Subcutaneous abdominal adipose tissue (tissue), 5 donors: ENCODE measurements at regions not wholly inside any gene's neighbourhood (a gene's known extent, or its start where the extent isn't known, plus 50 kb on each side); places are given as distances from the start of the nearest gene placed in this dataset.

Source experiments
- H3K27ac ChIP-seq: one replicate; pipeline ENCODE4 v1.7.0; 2013; ENCODE audit warnings: low read depth, mild to moderate bottlenecking, inconsistent platforms, low read length, moderate library complexity
- H3K27me3 ChIP-seq, 5 donors: one replicate each; pipeline ENCODE4 v1.7.0; 2013; ENCODE audit warnings: low read length in 5 of 5, inconsistent platforms in 1 of 5; ENCODE audit not compliant: control insufficient read depth in 5 of 5, insufficient read depth in 4 of 5
- H3K36me3 ChIP-seq, 5 donors: one replicate each; pipeline ENCODE4 v1.7.0; 2013; ENCODE audit warnings: low read length in 5 of 5; ENCODE audit not compliant: control insufficient read depth in 5 of 5, insufficient read depth in 5 of 5
- H3K4me1 ChIP-seq, 5 donors: one replicate each; pipeline ENCODE4 v1.7.0; 2013; ENCODE audit warnings: low read length in 5 of 5, mild to moderate bottlenecking in 3 of 5, moderate library complexity in 1 of 5; ENCODE audit not compliant: control insufficient read depth in 5 of 5, insufficient read depth in 5 of 5
- H3K4me3 ChIP-seq, 5 donors: one replicate each; pipeline ENCODE4 v1.7.0; 2013; ENCODE audit warnings: low read length in 5 of 5, low read depth in 1 of 5
- H3K9ac ChIP-seq, 5 donors: one replicate each; pipeline ENCODE4 v1.7.0; 2013; ENCODE audit warnings: low read length in 5 of 5, mild to moderate bottlenecking in 4 of 5, moderate library complexity in 3 of 5
- H3K9me3 ChIP-seq, 5 donors: one replicate each; pipeline ENCODE4 v1.7.0; 2013; ENCODE audit warnings: low read length in 5 of 5; ENCODE audit not compliant: control insufficient read depth in 5 of 5
- donor health status: healthy.
- donor health status: healthy.
- donor health status: healthy.
- donor health status: healthy.
- donor health status: healthy.

DNA sequence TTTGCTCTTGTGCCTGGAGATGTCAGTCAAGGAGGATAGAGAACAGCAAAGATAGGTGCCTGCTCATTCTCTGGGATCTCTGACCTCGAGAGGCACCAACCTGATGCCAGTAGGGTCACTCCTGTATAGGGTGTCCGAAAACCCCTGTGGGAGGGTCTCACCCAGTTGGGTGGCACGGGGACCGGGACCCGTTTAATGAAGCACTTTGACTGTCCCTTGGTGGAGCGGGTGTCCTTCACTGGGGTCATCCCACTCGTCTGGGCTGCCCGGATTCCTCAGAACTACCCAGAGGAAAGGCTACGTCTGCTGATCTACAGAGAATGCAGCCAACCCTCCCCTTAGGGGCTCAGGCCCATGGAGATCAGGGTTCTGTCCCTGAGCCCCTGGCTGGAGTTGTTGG, 157.6 kb downstream of the CAPZA3 start:
- H3K4me1 ChIP-seq = peaks cover 0 to 7% (median 0%) of the 10 kb centered on the region in 5 donors
- no peak overlapping the region for H3K9ac ChIP-seq
- no peaks in the 10 kb centered on the region for H3K36me3 ChIP-seq
- no peaks in the 10 kb centered on the region for H3K27me3 ChIP-seq
- H3K9me3 ChIP-seq = peaks cover 0 to 5% (median 0%) of the 10 kb centered on the region in 5 donors
- H3K4me3 ChIP-seq = no peak overlapping the region
- H3K27ac ChIP-seq = no peak overlapping the region

DNA sequence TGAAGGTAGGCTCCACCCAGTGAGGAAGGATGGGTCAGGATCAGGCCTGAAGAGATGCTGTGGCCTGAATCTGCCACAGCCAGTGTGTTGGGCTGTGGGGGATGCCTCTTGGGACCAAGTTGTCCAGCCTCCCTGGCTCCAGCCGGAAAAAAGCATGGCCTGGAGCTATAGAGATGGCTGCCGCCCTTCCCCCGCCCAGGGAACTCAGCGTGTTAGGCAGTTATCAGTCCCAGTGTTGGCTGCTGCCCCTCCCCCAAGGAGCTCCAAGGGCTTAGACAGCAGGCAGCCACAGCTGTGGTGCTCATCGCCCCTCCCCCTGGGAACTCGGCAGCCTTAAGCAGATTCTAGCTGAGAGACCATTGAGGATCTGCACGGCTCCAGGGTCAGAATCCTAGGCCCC, 158.0 kb downstream of the CAPZA3 start:
- peaks cover 0 to 7% (median 0%) of the 10 kb centered on the region in 5 donors for H3K4me1 ChIP-seq
- H3K9me3 ChIP-seq = peaks cover 0 to 5% (median 0%) of the 10 kb centered on the region in 5 donors
- H3K27ac ChIP-seq = no peak overlapping the region
- H3K36me3 ChIP-seq = no peaks in the 10 kb centered on the region
- no peaks in the 10 kb centered on the region for H3K27me3 ChIP-seq
- no peak overlapping the region for H3K4me3 ChIP-seq
- H3K9ac ChIP-seq = no peak overlapping the region

DNA sequence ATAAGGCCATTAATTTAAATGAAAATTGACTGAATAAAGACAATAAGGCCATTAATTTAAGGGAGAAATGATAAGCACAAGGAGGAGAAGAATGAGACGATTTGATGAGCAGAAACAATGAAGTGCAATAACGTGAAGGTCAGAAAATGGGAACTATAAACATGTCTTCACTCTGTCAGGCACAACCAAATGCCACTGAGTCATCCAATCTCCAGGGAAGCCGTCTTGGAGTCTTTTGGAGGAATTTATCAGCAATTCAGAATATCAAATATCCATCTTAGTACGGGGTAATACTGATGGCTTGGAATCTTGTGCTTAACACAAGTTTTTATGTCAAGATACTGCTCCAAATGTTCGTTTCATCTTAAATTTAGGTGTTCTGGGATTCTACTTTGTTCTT, 159.9 kb downstream of the CAPZA3 start:
- H3K27ac ChIP-seq = no peak overlapping the region
- H3K4me3 ChIP-seq = no peak overlapping the region
- H3K4me1 ChIP-seq = peaks cover 0 to 7% (median 0%) of the 10 kb centered on the region in 5 donors
- no peaks in the 10 kb centered on the region for H3K36me3 ChIP-seq
- H3K9me3 ChIP-seq = no peaks in the 10 kb centered on the region
- H3K27me3 ChIP-seq = no peaks in the 10 kb centered on the region
- no peak overlapping the region for H3K9ac ChIP-seq

DNA sequence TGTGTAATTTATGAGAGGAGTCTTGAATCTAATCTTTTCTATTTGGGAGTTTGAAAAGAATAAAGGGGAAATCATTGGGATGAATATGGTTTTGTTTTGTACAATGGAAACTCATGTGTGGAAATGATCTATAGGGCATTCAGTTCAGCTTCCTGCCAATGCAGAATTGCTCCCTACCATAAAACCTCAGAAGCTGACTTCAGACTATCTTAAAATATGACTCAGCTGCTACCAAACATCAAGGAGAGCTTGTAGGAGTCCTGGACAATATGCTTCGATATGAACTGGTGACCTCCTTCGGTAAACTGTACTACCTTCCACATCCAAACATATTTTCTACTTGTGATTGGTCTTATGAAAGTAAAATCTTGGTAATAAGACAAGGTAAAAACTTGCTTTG, 160.6 kb downstream of the CAPZA3 start:
- Histone ChIP-seq H3K27ac (no peak overlapping the region), H3K9ac (no peak overlapping the region), H3K27me3 (no peaks in the 10 kb centered on the region), H3K4me3 (no peak overlapping the region), H3K36me3 (no peaks in the 10 kb centered on the region), H3K9me3 (no peaks in the 10 kb centered on the region), H3K4me1 (peaks cover 0 to 7% (median 0%) of the 10 kb centered on the region in 5 donors)

DNA sequence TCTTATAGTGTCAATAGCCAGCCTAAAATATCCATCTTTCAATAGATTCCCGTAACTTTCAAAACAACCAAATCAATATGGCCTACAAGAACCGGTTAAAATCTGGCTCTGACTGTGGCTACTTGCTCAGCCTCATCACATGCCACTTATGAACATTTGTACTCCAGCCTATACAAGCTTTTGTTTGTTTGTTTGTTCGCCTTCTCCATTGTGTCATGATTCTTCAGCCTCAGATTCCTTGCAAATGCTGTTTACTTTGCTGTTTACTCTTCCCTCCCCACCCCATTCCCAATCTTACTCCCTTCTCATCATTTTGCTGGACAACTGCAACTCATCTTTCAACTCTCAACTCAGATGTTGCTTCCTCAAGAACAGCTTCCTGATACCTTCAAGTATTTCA, 161.2 kb downstream of the CAPZA3 start:
- no peak overlapping the region for H3K27ac ChIP-seq
- H3K36me3 ChIP-seq = no peaks in the 10 kb centered on the region
- no peaks in the 10 kb centered on the region for H3K9me3 ChIP-seq
- H3K4me3 ChIP-seq = no peak overlapping the region
- no peaks in the 10 kb centered on the region for H3K27me3 ChIP-seq
- H3K4me1 ChIP-seq = peaks cover 0 to 7% (median 0%) of the 10 kb centered on the region in 5 donors
- H3K9ac ChIP-seq = no peak overlapping the region

DNA sequence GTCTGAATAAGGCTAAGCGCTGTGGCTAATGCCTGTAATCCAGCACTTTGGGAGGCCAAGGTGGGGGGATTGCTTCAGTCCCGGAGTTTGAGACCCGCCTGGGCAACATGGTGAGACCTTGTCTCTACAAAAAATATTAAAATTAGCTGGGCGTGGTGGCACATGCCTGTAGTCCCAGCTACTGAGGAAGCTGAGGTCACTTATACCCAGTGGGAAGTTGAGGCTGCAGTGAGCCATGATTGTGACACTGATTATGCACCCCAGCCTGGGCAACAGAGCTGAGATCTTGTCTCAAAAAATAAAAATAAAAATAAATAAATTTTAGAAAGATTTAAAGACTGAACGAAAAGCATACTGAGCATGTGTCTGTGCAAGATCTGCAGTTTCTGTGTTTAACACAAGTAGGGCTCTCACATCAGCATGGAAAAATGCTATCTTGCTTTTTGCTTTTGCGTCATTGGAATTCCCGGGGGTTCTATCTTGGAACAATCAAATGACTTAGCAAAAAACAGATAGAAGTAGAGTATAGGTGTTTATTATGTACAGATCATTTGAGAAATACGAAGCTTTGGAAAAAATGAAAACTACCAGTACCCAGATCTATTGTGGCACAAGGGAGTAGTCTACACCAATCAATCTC, 161.9 kb downstream of the CAPZA3 start:
- Histone ChIP-seq H3K9me3 (no peaks in the 10 kb centered on the region), H3K4me3 (no peak overlapping the region), H3K9ac (no peak overlapping the region), H3K4me1 (peaks cover 0 to 7% (median 0%) of the 10 kb centered on the region in 5 donors), H3K36me3 (no peaks in the 10 kb centered on the region), H3K27ac (no peak overlapping the region), H3K27me3 (no peaks in the 10 kb centered on the region)

DNA sequence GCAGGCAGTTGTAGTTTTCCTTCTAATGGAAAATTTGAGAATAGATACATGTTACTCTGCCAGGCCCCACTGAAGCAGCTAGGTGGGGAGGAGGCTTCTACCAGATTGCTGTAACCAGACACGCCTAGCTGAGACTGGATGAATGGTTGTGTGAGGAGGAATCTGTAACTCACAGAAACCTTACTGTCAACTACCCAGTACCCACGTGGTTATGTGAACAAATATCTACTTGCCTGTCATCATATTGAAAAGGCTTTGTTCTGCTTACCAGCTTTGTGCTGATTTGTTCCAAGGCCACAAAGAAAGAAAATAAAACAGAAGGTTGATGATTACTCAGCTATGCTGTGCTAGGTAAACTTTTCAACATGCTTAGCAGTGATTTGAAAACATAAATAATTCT, 167.2 kb downstream of the CAPZA3 start:
- no peaks in the 10 kb centered on the region for H3K9me3 ChIP-seq
- H3K9ac ChIP-seq = no peak overlapping the region
- H3K27me3 ChIP-seq = no peaks in the 10 kb centered on the region
- H3K4me1 ChIP-seq = peaks cover 0 to 5% (median 0%) of the 10 kb centered on the region in 5 donors
- no peak overlapping the region for H3K4me3 ChIP-seq
- no peaks in the 10 kb centered on the region for H3K36me3 ChIP-seq
- no peak overlapping the region for H3K27ac ChIP-seq

DNA sequence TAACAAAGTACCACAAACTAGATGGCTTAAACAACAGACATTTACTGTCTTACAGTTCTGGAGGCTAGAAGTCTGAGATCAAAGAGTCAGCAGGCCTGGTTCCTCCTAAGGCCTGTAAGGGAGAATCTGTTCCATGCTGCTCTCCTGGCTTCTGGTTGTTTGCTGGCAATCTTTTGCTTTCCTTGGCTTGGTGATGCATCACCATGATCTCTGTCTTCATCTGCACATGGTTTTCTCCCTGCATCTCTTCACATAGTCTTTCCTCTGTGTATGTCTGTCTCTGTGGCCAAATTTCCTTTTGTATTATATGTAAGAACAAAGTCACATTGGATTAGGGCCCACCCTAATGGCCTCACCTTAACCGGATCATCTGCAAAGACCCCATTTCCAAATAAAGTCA, 168.5 kb downstream of the CAPZA3 start:
- H3K27ac ChIP-seq = no peak overlapping the region
- no peaks in the 10 kb centered on the region for H3K36me3 ChIP-seq
- no peak overlapping the region for H3K9ac ChIP-seq
- H3K9me3 ChIP-seq = peaks cover 0 to 4% (median 0%) of the 10 kb centered on the region in 5 donors
- H3K27me3 ChIP-seq = no peaks in the 10 kb centered on the region
- peaks cover 0 to 5% (median 0%) of the 10 kb centered on the region in 5 donors for H3K4me1 ChIP-seq
- H3K4me3 ChIP-seq = no peak overlapping the region

DNA sequence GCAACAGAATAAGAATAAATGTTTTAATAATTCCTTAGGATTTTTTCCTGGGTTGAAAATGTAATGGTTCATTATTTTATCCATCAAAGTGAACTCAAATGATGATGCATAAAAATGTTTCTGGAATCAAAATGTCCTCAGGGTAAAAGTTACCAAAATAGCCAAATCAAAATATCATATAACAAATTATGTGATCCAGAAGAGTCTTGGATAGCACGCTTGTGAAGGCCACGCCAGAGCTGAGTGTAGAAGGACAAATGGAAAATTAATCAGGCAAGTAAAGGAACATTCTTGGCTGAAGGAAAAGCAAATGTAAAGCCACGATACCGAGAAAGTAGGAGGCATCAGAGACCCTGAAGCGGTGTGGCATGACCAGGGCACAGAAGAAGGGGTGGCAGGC, 169.2 kb downstream of the CAPZA3 start:
- Histone ChIP-seq H3K9ac (no peak overlapping the region), H3K36me3 (no peaks in the 10 kb centered on the region), H3K4me3 (no peak overlapping the region), H3K27me3 (no peaks in the 10 kb centered on the region), H3K9me3 (peaks cover 0 to 6% (median 0%) of the 10 kb centered on the region in 5 donors), H3K4me1 (peaks cover 0 to 5% (median 0%) of the 10 kb centered on the region in 5 donors), H3K27ac (no peak overlapping the region)

DNA sequence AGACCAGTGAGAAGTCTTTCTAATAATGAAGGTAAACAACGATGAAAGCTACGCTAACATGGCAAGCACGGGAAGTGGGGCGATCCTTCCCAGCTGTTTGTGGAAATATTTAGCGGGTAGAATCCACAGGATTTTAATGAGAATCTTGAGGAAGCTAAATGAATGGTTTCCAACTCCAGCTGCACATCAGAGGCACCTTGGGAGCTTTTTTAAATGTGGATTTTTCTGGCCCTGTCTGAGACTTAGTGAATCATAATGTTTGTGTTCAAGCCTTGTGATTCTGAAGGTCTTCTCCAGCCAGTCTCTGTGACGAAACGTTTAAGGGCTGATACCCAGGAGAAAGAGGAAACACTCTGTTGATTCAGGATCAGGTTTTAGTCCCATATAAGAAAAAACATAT, 169.8 kb downstream of the CAPZA3 start:
- Histone ChIP-seq H3K4me1 (peaks cover 0 to 5% (median 0%) of the 10 kb centered on the region in 5 donors), H3K9me3 (peaks cover 0 to 6% (median 0%) of the 10 kb centered on the region in 5 donors), H3K27ac (no peak overlapping the region), H3K9ac (no peak overlapping the region), H3K27me3 (no peaks in the 10 kb centered on the region), H3K4me3 (no peak overlapping the region), H3K36me3 (no peaks in the 10 kb centered on the region)
